ENCODE measurements at regions not wholly inside any gene's neighbourhood (a gene's known extent, or its start where the extent isn't known, plus 50 kb on each side); places are given as distances from the start of the nearest gene placed in this dataset.

- Histone ChIP-seq H3K27ac (ENCODE audit: low read depth, low read length) (no peak overlapping the region), H3K4me3 (ENCODE audit: insufficient read depth, low read depth, low read length) (no peak overlapping the region), H3K4me2 (ENCODE audit: low read length) (no peak overlapping the region), H2AFZ (ENCODE audit: low read depth, low read length) (no peak overlapping the region), H3K79me2 (ENCODE audit: insufficient read depth, low read length) (no peaks in the 10 kb centered on the region), H3K9ac (ENCODE audit: low read length) (no peak overlapping the region), H3K4me1 (ENCODE audit: insufficient read depth, low read length) (no peaks in the 10 kb centered on the region), H3K36me3 (ENCODE audit: insufficient read depth, low read length) (no peaks in the 10 kb centered on the region), H4K20me1 (ENCODE audit: insufficient read depth, low read length) (no peaks in the 10 kb centered on the region), H3K27me3 (ENCODE audit: insufficient read depth, low read length) (no peaks in the 10 kb centered on the region), H3K9me3 (ENCODE audit: insufficient read depth, low read depth, low read length) (no peaks in the 10 kb centered on the region)
- DNase-seq (ENCODE audit: low read depth) (no peak), FAIRE-seq (no peak)
- H3K36me3 Mint-ChIP-seq (ENCODE audit: low read depth, unreplicated experiment): no peaks in the 10 kb centered on the region
- no peak overlapping the region for H3K4me3 Mint-ChIP-seq (ENCODE audit: unreplicated experiment)
- no peak overlapping the region for H3K27ac Mint-ChIP-seq (ENCODE audit: unreplicated experiment)
- no peak for TF ChIP-seq CTCF (IDR thresholded peaks at IDR 0.05; ENCODE audit: insufficient read depth, low read depth, low read length)
- no peak for TF ChIP-seq EZH2 (IDR thresholded peaks at IDR 0.05; ENCODE audit: insufficient read depth, low read length)
- peaks cover 10% of the 10 kb centered on the region for H3K27me3 Mint-ChIP-seq (ENCODE audit: low read depth, unreplicated experiment)
- peaks cover under 1% of the 10 kb centered on the region for H3K9me3 Mint-ChIP-seq (ENCODE audit: unreplicated experiment)
- H3K4me1 Mint-ChIP-seq (ENCODE audit: low read depth, unreplicated experiment): peaks cover 8% of the 10 kb centered on the region
Observed at GRCh38 chr5:179475208-179475751, 75.1 kb upstream of the RUFY1 start.

GRCh38 chr5:179472641-179473040 lies 77.7 kb upstream of the RUFY1 start:
- no peaks in the 10 kb centered on the region for H3K36me3 ChIP-seq (ENCODE audit: insufficient read depth, low read length)
- no peak for FAIRE-seq

More at GRCh38 chr5:179472641-179473040, 77.7 kb upstream of the RUFY1 start:
- Histone ChIP-seq H3K4me2 (ENCODE audit: low read length) (no peak overlapping the region), H3K4me1 (ENCODE audit: insufficient read depth, low read length) (no peaks in the 10 kb centered on the region), H3K4me3 (ENCODE audit: insufficient read depth, low read depth, low read length) (no peak overlapping the region), H2AFZ (ENCODE audit: low read depth, low read length) (no peak overlapping the region), H3K79me2 (ENCODE audit: insufficient read depth, low read length) (no peaks in the 10 kb centered on the region), H3K9me3 (ENCODE audit: insufficient read depth, low read depth, low read length) (peaks cover 3% of the 10 kb centered on the region), H3K9ac (ENCODE audit: low read length) (no peak overlapping the region), H3K27ac (ENCODE audit: low read depth, low read length) (no peak overlapping the region), H3K27me3 (ENCODE audit: insufficient read depth, low read length) (no peaks in the 10 kb centered on the region), H4K20me1 (ENCODE audit: insufficient read depth, low read length) (no peaks in the 10 kb centered on the region)
- H3K36me3 Mint-ChIP-seq (ENCODE audit: low read depth, unreplicated experiment): no peaks in the 10 kb centered on the region
- no peak overlapping the region for H3K27ac Mint-ChIP-seq (ENCODE audit: unreplicated experiment)
- DNase-seq (ENCODE audit: low read depth): no peak
- H3K4me3 Mint-ChIP-seq (ENCODE audit: unreplicated experiment): no peak overlapping the region
- peaks cover 7% of the 10 kb centered on the region for H3K27me3 Mint-ChIP-seq (ENCODE audit: low read depth, unreplicated experiment)
- no peaks in the 10 kb centered on the region for H3K9me3 Mint-ChIP-seq (ENCODE audit: unreplicated experiment)
- peaks cover 8% of the 10 kb centered on the region for H3K4me1 Mint-ChIP-seq (ENCODE audit: low read depth, unreplicated experiment)
- TF ChIP-seq EZH2 (IDR thresholded peaks at IDR 0.05; ENCODE audit: insufficient read depth, low read length) (no peak), CTCF (IDR thresholded peaks at IDR 0.05; ENCODE audit: insufficient read depth, low read depth, low read length) (no peak)

Data from astrocyte (in vitro differentiated cells and primary cell).